SU-DHL-6 (cell line): ENCODE measurements at regions not wholly inside any gene's neighbourhood (a gene's known extent, or its start where the extent isn't known, plus 50 kb on each side); places are given as distances from the start of the nearest gene placed in this dataset.

Experiments used
- CTCF ChIP-seq: fragments of 200-600 bp; sonication (generic); IDR thresholded peaks from one replicate; pipeline ENCODE4 v1.5.1; 2017; ENCODE audit warnings: antibody characterized with exemption, mild to moderate bottlenecking, low read length, moderate library complexity; ENCODE audit not compliant: insufficient read depth, poor library complexity, severe bottlenecking
- EZH2phosphoT487 ChIP-seq: fragments of 200-600 bp; sonication (generic), shearing (Covaris generic); conservative IDR thresholded peaks from 2 replicates; pipeline ENCODE4 v1.6.1; 2018; ENCODE audit warnings: mild to moderate bottlenecking, antibody characterized with exemption, low read length, moderate library complexity, mixed read lengths

- TF ChIP-seq CTCF: no peak
- no peak for TF ChIP-seq EZH2phosphoT487
Observed at GRCh38 chr7:26495569-26495968, 203.9 kb downstream of the SNX10 start.
